Loucy (cell line): ENCODE measurements at regions not wholly inside any gene's neighbourhood (a gene's known extent, or its start where the extent isn't known, plus 50 kb on each side); places are given as distances from the start of the nearest gene placed in this dataset.

Source experiments
- H2AFZ ChIP-seq: fragments of 200-600 bp; sonication (generic); 2 replicates; pipeline ENCODE4 v1.6.0; 2016; ENCODE audit warnings: antibody characterized with exemption, mild to moderate bottlenecking, low read length, moderate library complexity
- H3F3A ChIP-seq: fragments of 200-600 bp; 2 replicates; pipeline ENCODE4 v1.6.0; 2016; ENCODE audit warnings: antibody characterized with exemption, low read depth, mild to moderate bottlenecking
- H3K27me3 ChIP-seq: fragments of 200-600 bp; sonication (generic); 2 replicates; pipeline ENCODE4 v1.6.1; 2014; ENCODE audit warnings: low read length, mild to moderate bottlenecking; ENCODE audit not compliant: insufficient read depth, poor library complexity, severe bottlenecking
- H3K36me3 ChIP-seq: fragments of 200-600 bp; sonication (generic); 2 replicates; pipeline ENCODE4 v1.6.1; 2016; ENCODE audit warnings: low read length; ENCODE audit not compliant: insufficient read depth
- H3K4me1 ChIP-seq: fragments of 200-600 bp; sonication (generic); 2 replicates; pipeline ENCODE4 v1.5.1; 2014; ENCODE audit warnings: low read length, mild to moderate bottlenecking; ENCODE audit not compliant: insufficient read depth, poor library complexity, severe bottlenecking
- H3K4me2 ChIP-seq: fragments of 200-600 bp; sonication (generic); 2 replicates; pipeline ENCODE4 v1.6.0; 2014; ENCODE audit warnings: antibody characterized with exemption, low read length, low read depth, mild to moderate bottlenecking; ENCODE audit not compliant: poor library complexity, severe bottlenecking
- H3K4me3 ChIP-seq: fragments of 200-600 bp; sonication (generic); 2 replicates; pipeline ENCODE4 v1.5.1; 2014; ENCODE audit warnings: low read length, mild to moderate bottlenecking, mixed read lengths; ENCODE audit not compliant: poor library complexity, severe bottlenecking
- H3K79me2 ChIP-seq: fragments of 200-600 bp; sonication (generic); 2 replicates; pipeline ENCODE4 v1.6.1; 2014; ENCODE audit warnings: low read length; ENCODE audit not compliant: insufficient read depth
- H3K9ac ChIP-seq: fragments of 200-600 bp; sonication (generic); 2 replicates; pipeline ENCODE4 v1.6.0; 2014; ENCODE audit warnings: mild to moderate bottlenecking, low read depth, low read length, moderate library complexity; ENCODE audit not compliant: poor library complexity, severe bottlenecking
- H3K9me2 ChIP-seq: fragments of 200-600 bp; sonication (generic); replicated peaks from 2 replicates; pipeline ENCODE4 v1.6.1; 2016; ENCODE audit warnings: low read depth, low read length, mixed read lengths
- H3K9me3 ChIP-seq: fragments of 200-600 bp; sonication (generic); 2 replicates; pipeline ENCODE4 v1.6.1; 2014; ENCODE audit warnings: mild to moderate bottlenecking, antibody characterized with exemption, low read length, low read depth; ENCODE audit not compliant: insufficient read depth
- H4K20me1 ChIP-seq: fragments of 200-600 bp; sonication (generic); 2 replicates; pipeline ENCODE4 v1.6.0; 2014; ENCODE audit warnings: antibody characterized with exemption, low read length, mild to moderate bottlenecking; ENCODE audit not compliant: insufficient read depth, poor library complexity, severe bottlenecking
- CTCF ChIP-seq: fragments of 200-600 bp; sonication (generic); conservative IDR thresholded peaks from 2 replicates; pipeline ENCODE4 v1.5.1; 2014; ENCODE audit warnings: mild to moderate bottlenecking, antibody characterized with exemption, low read length
- EZH2phosphoT487 ChIP-seq: fragments of 200-600 bp; IDR thresholded peaks from 2 replicates; pipeline ENCODE4 v1.6.1; 2018; ENCODE audit warnings: antibody characterized with exemption, mild to moderate bottlenecking, moderate library complexity, borderline replicate concordance

GRCh38 chr6:170471491-170471890 lies 81.6 kb downstream of the PSMB1 start:
- Histone ChIP-seq H2AFZ (no peak overlapping the region), H3K9me2 (no peaks in the 10 kb centered on the region), H3K4me2 (no peak overlapping the region), H3K4me3 (no peak overlapping the region), H3F3A (no peaks in the 10 kb centered on the region), H3K9ac (no peak overlapping the region), H3K4me1 (no peaks in the 10 kb centered on the region), H3K27me3 (no peaks in the 10 kb centered on the region), H4K20me1 (no peaks in the 10 kb centered on the region), H3K36me3 (no peaks in the 10 kb centered on the region), H3K79me2 (no peaks in the 10 kb centered on the region), H3K9me3 (peaks cover 15% of the 10 kb centered on the region; the same call in 1 of the 2 replicates)
- TF ChIP-seq CTCF (no peak), EZH2phosphoT487 (no peak)

- H3K9me2 ChIP-seq, result no peaks in the 10 kb centered on the region
- H3K36me3 ChIP-seq, result no peaks in the 10 kb centered on the region
- no peak overlapping the region for H3K4me2 ChIP-seq
- no peak overlapping the region for H3K4me3 ChIP-seq
- H3K9me3 ChIP-seq, result peaks cover 18% of the 10 kb centered on the region
- H3K9ac ChIP-seq, result no peak overlapping the region
- no peaks in the 10 kb centered on the region for H4K20me1 ChIP-seq
- H3K4me1 ChIP-seq, result no peaks in the 10 kb centered on the region
- H3K79me2 ChIP-seq, result no peaks in the 10 kb centered on the region
- TF ChIP-seq CTCF, result no peak
- peaks cover 3% of the 10 kb centered on the region; the same call in 1 of the 2 replicates for H3F3A ChIP-seq
- no peak overlapping the region for H2AFZ ChIP-seq
- H3K27me3 ChIP-seq, result no peaks in the 10 kb centered on the region
These were observed 82.4 kb downstream of the PSMB1 start for GRCh38 chr6:170470734-170471133.

GRCh38 chr6:170464524-170464979 lies 88.6 kb downstream of the PSMB1 start:
- Histone ChIP-seq H3K4me2 (no peak overlapping the region), H3K4me1 (no peaks in the 10 kb centered on the region), H3K9me3 (peaks cover 28% of the 10 kb centered on the region), H3K9ac (no peak overlapping the region), H4K20me1 (no peaks in the 10 kb centered on the region), H3K79me2 (no peaks in the 10 kb centered on the region), H3K27me3 (no peaks in the 10 kb centered on the region), H3K9me2 (no peaks in the 10 kb centered on the region), H3K36me3 (no peaks in the 10 kb centered on the region), H2AFZ (no peak overlapping the region), H3F3A (peaks cover 9% of the 10 kb centered on the region; the same call in 1 of the 2 replicates), H3K4me3 (no peak overlapping the region)
- no peak for TF ChIP-seq CTCF
- no peak for TF ChIP-seq EZH2phosphoT487
